Dermis blood vessel endothelial cell (primary cell): ENCODE measurements at regions not wholly inside any gene's neighbourhood (a gene's known extent, or its start where the extent isn't known, plus 50 kb on each side); places are given as distances from the start of the nearest gene placed in this dataset.
A peak's percentile ranks its signal among the peaks of the same experiment; 100 is the strongest.

Source experiments
- DNase-seq: peaks from one replicate; pipeline ENCODE4 v3.0.0; 2010

DNA sequence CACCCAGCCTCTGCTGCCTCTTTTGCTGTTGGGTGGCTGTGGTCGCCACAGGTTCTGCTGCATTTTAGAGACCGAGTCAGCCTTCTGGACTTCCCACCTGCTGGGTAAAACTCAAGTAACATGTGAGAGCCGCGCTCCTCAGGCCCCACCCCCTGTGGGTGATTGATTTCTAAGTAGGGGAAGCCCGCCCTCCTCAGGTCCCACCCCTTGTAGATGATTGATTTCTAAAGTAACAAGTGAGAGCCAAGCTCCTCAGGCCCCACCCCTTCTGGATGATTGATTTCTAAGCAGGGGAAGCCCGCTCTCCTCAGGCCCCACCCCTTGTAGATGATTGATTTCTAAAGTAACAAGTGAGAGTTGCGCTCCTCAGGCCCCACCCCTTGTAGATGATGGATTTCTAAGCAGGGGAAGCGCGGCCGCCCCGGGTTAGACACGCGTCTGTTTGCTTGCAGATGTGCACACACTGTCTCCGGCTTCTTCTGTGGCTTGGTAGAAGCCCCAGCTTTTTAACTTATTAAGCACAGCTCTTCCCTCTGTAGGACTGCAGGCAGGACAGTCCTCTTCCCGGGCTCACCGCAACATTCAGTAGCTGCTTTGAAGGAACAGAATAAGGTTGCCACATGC is 83.4 kb downstream of the FAM43A start:
- DNase-seq = peak; percentile 98

DNA sequence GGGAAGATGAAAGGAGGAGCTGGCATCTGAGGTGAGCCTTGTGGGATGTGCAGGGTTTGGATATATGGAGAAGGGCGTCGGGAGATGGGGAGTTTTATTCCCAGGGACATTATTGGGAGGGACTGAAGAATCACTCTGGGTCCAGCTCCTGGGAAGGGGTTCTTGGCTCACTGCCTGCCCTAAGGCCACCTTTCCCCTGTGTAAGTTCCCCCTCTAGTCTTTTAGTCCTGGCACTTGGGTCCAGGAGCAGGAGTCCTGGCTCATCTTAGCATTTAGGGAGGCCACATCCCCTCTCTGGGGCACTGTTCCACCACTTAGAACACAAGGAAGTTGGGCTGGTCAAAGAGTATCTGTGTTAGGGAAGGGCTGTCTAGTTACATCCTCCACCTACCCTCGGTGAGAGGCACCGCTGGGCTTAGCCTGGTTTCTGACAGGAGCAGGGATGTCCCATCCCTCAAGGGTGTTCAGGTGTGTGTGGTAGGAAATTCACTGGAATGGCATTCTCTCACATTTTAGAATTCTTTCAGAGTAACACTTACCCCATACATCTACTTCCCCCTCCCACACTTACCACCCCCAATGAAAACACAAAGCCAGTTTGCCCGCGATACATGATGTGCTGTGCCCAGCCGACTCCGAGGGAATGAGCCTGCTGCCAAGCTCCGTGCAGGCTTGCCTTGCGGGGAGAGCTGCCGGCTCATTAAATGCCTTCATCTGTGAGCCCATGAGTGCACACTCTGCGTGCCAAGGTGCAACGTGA is 86.7 kb downstream of the FAM43A start:
- no peak for DNase-seq

DNA sequence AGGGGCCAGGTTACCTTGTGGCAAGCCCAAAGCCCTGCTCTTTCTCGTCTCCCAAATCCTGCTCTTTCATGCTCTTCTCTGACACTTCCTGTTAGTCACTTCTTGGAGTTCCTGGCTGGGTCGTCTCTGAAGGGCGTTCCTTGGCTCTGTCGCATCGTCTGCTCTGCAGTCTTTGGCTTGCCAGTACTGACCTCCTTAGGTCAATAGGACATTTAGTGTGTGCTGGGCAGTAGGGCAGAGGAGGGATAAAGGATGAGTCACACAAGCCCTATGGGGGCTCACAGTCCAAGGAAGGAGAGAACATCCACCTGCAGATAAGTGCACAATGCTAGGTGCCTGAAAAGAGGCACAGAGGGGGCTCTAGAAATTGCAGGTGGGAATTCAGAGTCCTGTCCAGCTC is 87.5 kb downstream of the FAM43A start:
- peak; percentile 64 for DNase-seq

DNA sequence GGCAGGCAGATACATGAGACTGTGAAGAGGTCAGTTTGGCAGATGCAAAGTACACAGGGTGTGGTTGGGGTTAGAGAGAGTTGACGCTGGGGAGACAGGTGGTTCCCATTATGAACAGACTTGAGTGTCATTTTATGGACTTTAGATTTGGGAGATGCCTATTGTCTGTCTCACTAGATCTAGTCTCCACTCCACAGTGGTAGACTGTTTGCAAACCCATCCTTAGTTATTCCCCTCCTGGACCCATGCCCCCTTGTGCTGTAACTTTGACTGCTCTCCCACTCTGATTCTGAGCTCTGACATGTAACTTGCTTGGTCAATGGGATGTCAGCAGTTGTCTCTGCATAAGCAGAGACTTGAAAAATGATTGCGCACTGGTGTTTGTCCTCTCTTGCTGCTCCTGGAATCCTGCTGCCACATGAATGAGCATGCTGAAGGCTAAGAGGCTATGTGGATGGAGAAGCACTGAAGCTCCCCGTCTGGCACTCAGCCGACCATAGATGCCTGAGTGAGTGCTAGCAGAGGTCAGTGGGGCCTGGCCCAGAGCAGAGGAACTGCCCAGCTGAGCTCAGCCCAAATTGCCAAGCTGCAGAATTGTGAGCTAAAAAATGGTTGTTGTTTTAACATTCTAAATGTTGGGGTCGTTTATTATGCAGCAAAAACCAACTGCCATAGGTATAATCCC is 88.2 kb downstream of the FAM43A start:
- DNase-seq = no peak

DNA sequence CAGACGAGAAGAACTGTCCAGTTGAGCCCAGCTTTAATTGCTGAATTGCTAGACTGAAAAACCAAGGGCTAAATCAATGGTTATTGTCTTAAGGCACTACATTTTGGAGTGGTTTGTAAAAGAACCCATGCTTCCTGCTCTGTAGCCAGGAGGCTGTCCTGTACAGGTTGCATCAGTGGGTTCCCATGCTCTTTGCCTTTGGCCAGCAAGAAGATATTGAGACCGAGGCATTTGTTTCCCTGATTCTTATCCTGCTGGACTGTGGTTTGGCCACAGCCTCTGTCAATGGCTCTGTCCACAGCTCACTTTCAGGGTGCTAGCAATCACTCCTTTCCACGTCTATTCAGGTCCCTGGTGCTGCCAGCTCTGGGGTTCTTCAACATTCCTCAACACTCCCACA is 89.6 kb downstream of the FAM43A start:
- DNase-seq = no peak

DNA sequence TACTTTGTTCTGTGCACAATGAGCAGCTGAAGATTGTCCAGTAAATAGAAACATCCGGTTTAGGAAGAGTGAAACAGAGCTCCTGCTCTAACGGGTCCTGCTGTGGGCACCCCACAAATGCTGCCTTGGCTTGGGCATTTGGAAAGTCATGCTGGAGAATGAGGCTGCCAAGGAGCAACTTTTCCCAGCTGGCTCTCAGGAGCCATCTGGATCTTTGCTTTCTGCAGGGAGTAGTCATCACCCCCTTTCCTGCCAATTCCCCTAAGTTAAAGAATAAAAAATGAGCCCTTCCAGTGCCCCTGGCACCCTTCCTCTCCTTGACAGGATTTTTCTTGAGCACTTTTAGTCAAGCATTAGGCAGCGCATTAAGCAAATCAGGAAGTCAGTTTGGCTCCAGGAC is 90.0 kb downstream of the FAM43A start:
- DNase-seq = no peak

DNA sequence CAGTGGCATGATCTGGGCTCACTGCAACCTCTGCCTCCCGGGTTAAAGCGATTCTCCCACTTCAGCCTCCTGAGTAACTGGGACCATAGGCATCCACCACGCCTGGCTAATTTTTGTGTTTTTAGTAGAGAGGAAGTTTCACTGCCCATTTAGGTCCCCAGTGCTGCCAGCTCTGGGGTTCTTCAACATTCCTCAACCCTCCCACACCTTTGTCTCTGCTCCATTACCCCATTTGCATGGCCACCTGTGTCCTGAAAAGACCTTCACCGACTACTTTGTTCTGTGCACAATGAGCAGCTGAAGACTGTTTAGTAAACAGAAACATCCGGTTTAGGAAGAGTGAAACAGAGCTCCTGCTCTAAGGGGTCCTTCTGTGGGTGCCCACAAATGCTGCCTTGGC is 92.0 kb downstream of the FAM43A start:
- DNase-seq = no peak

DNA sequence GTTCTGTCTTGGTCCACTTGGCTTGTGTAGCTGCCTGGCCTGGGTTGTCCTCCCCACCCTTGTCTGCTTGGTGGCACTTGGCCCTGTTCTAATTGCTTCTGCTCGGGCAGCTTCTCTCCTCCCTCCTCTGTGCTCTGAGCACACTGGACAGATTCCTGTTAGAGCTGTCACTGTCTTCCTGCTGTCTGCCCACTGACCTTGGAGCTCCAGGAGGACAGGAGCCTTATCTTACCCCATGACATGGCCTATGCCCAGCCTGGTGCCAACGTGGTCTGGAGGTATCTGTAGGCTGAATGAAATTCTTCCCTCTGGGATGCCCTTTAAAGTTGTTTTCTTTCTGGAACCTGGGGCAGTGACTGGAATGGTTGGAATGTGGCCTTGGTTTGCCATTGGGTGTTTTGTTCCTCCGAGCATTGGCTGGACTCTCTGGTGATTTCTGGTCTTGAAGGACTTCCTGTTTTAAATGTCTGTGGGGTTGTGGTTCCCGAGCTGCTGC is 94.1 kb downstream of the FAM43A start:
- DNase-seq = peak; percentile 25

DNA sequence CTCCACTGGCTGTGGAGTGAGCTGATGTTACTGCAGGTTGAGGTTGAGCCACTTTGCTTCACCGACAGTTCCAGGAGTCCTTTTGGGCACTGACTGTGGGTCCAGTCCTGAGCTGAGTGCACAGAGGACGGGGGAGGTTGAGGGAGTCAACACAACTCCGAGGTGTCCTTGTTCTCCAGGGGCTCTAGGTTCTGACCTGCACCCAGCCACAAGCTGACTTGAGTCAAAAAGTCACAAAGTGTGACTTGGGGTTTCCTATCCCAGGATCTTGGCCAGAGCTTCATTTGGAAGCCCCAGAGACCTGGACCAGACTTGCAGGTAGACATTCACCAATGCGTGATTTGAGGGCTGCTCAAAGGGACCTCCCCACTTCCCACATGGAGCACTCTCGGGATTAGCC is 95.0 kb downstream of the FAM43A start:
- DNase-seq = no peak

DNA sequence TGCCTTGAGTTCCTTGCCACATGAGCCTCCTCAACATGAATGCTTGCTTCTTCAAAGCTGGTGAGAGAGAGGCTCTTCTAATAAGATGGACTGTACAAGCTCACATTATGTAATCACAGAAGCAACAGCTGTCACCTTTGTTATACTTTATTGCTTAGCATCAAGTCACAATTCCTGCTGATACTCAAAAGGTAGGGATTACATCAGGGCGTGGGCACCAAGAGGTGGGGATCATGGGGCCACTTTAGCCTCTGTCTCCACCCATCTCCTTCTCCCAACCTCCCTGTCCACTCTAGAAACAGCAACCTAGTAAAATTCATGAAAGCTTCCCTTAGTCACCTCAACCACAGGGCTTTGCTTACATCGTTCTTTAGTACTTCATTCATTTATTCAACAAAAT is 95.9 kb downstream of the FAM43A start:
- DNase-seq = no peak

DNA sequence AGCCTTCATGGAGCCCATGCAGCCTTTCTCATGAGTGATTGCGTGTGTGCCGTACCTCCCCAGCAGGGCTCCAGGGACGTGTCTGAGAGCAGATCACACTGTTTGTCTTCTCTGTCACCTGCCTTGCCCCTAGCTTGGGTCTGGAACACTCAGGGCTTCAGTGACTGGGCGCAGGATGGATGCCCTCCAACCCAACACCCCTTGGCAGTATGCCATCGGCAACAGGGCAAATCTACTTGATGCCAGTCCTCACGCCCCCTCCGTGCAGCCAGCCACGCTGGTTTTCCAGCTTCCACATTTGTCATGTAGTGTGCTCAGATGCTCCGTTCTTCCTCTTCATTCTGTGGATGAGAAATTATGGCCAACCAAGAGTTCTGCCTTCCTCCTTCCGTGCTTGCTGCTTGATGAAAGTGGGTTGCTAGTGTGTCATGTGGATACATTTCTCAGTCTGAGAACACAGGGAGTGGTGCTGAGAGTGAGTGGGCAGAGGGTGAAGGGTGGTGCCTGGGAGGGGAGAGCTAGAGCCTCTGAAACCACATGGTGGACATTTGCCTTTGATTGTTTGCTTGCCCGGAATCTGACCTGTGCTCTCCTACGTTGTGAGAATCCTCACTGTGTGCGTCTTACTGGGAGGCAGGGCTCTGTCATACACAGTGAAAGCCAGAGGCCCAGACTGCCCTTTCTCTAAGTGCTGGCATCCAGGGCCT is 97.2 kb downstream of the FAM43A start:
- DNase-seq = no peak

DNA sequence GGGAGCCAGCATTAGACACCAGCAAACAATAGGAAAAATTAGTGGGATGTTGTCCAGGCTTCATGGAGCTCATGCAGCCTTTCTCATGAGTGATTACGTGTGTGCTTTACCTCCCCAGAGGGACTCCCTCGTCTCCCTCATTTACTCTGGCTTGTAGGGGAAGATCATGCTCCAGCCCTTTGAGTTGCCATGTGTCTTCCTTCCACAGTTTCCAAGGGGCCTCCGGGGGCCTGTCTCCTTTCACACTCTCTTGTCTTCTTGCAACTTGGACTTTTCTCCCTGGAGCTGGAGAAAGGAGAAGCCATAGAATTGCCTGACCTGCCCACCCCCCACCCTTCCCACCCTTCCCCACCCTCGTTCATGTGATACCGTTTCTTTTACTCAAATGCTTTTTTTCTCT is 98.7 kb downstream of the FAM43A start:
- DNase-seq = no peak

DNA sequence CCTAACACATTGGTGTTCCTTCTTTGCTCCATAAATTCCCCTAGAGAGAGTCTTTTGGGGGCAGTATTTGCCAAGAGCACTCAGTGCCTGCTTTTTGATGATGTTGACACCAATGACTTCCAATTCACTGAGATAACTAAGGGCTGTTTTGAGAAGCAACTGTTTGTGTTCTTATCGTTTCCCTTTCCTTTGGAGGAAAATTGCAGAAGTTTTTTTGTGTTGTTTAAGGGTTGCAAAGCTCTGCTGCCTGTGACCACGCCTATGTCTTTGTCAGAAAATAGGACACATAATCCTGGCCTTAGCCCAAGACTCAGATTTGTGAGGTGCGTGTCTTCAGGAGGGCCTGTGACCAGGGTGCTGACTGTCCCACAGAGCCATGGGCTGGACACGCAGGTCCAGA is 99.6 kb downstream of the FAM43A start:
- DNase-seq = no peak

DNA sequence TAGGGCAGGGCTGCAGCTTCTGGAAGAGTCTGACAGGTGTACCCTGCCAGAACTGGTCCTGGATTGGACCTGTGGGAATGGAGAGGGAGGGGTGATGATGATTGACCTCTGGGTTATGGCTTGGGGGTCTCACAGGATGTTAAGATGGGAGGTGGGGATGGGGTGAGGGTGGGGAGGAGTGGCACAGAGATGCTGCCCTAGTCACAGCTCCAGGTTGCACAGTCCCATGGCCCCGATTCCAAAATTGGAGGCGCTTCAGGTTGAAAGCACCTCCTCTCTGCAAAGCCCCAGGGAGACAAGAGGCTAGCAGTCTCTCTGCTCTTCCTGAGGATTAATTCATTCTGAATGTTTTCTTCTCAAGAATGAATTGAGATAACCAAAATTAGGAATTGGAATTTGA is 101.4 kb downstream of the FAM43A start:
- DNase-seq = no peak

DNA sequence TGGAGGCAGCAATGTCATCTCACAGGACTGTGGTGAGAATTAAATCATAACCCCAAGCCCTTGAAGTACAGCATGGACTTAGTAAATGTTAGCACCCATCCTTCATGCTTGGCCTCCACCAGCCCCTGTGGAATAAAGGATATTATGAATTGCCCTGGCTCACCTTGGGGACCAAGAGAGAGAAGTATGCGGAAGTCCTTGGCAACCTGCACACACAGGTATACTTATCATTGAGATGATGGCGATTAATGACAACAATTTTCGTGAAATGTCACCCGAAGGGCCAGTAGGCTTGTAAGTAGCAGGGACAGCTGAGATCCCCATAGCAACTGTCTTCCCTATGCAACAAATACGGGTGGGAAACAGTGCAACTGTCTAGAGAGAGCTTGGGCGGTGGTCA is 102.0 kb downstream of the FAM43A start:
- no peak for DNase-seq

DNA sequence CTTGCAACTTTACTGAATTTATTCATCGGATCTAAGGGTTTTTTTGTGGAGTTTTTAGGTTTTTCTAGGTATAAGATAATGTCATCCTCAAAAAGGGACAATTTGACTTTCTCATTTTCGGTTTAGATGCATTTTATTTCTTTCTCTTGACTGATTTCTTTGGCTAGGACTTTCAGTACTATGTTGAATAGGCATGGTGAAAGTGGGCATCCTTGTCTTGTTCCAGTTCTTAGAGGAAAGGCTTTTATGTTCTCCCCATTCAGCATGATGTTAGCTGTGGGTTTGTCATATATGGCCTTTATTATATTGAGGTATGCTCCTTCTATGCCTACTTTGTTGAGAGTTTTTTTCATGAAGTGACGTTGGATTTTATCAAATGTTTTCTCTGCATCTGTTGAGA is 106.7 kb downstream of the FAM43A start:
- no peak for DNase-seq

DNA sequence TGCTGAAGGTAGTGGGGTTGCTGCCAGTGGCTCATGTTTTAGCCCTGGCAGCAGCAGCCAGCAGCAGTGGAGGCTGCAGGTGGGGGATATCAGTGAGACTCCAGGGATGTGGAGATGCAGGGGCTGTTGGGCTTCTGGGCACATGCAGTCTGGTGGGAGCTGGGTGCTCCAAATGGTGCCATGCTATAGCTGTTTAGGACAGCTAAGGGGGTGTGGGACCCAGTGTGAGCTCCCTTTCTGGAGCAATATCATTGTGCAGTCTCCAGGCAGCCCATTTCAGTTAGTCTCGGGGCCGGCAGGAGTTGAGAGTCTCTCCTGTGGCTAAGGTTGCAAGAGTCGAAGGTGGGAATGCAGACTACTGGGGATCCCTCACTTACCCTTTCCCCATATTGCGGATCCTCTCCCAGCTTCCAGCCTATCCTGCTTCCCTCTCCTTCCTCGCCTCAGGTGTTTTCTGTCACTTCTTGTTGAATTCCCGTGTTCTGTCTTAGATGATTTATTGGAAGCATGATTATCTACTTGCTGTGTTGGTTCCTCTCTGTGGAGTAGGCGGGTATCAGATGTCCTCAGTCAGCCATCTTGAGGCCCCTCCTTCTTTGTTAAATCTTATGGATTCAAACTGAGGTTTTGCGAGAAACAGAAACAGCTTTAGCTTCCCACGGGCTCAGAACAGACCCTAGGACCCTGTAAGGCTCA is 112.0 kb downstream of the FAM43A start:
- DNase-seq = no peak

DNA sequence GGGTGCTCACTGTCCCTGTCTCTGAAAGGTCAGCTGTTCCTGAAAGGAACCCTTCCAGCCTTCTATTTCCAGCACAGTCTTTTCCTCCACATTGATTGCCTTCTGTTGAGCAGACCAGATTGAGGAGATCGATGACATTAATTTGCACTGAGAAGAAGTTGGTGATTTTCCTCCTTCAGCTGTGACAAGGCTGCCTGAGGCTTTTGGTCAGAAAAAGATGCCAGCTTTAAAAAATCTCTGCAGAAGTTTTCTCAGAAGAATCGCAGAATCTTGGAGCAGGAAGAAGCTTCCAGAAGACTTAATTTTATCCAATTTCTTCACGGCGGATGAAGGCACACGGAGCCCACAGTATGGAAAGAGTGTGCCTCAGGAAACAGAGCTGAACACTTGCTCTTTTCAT is 112.8 kb downstream of the FAM43A start:
- DNase-seq = no peak

DNA sequence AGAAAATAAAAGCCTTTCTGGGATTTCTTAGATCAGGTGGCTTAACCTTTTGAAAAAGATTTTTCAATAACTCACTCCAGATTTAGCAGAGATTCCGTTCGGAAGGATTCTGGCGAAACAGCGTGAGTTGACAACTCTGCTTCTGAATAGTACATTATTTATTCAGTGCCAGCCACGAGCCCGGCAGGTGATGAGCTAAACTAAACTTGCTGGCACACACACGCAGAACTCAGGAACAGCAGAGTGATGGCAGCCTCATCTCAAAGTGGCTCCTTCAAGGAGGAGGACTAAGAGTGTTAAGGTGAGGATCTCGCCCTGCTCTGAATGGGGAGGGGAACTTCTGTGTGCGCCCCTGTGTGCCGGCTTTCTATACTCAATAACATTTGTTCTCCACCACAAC is 114.3 kb downstream of the FAM43A start:
- no peak for DNase-seq

DNA sequence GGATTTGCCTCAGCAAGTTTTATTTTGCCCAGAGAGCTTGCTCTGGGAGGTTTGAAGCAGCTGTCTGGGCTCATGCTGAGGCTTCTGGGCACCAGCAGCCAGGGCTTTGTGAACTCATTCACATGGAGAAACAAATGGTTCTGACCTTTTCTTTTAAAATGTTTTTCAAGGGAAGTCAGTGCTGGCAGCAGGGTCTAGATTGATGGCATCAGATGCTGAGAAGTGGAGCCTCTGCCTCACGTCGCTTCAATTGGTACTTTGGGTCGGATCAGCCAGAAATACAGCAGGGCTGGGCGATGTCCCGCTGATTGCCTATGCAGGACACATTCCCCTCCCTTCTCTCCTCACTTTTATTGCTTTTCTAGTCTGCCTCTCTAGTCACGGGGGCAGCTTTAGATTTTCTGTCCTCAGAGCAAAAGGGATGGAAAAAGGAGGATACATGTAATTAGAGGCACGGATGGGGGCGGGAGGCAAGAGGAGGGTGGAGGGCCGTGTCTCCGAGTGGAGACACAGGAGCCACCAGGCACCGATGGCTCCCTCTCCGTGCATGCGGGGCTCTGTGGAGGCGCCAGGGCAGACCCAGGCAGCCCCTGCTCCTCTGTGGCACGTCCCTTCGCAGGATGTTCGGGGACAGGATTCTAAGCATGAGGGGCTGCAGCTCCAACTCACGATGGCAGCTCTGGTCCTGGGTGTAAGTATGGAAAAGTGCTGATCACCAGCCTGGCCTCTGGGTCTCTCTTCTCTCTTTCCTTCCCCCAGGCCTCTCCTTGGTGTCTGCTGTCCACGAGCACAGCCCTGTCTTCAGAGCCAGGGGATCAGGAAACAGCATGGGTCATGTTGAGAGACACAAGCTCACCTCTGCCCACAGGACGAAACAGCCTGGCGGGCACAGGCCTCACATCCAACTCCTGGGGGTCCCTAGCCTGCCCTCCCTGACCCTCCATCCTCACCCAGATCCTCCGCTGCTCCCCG is 116.1 kb downstream of the FAM43A start:
- DNase-seq = peak; percentile 41

DNA sequence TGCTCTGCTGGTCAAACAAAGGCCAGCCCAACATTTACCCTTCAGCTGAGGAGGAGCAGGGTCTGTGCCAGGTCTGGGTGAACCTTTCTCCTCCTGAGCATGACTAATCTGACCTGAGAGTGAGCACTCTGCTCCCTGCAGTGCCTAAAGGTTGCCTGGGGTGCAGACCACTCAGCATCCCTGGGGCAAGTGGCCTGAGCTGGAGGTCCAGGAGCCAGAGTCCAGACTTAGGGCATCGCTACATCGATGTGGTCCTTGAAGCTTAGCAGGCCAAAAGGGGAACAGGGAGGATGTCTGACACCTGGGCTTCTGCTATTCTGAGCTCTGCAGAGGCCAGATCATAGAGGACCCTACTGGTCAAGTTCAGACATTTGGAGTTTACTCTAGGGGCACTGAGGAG is 119.1 kb downstream of the FAM43A start:
- no peak for DNase-seq
